Mesendoderm (in vitro differentiated cells): ENCODE measurements at regions not wholly inside any gene's neighbourhood (a gene's known extent, or its start where the extent isn't known, plus 50 kb on each side); places are given as distances from the start of the nearest gene placed in this dataset.
A peak's percentile ranks its signal among the peaks of the same experiment; 100 is the strongest.

Source experiments
- DNase-seq: peaks from one replicate; pipeline ENCODE4 v3.0.0; 2013
- H2AK5ac ChIP-seq: 2 replicates; pipeline ENCODE4 v1.6.1; 2013; ENCODE audit warnings: low read length, inconsistent platforms
- H2BK120ac ChIP-seq: 2 replicates; pipeline ENCODE4 v1.6.1; 2013; ENCODE audit warnings: low read depth, mild to moderate bottlenecking, low read length, moderate library complexity, mixed read lengths
- H2BK15ac ChIP-seq: replicated peaks from 2 replicates; pipeline ENCODE4 v1.6.1; 2013; ENCODE audit warnings: low read depth, mild to moderate bottlenecking, moderate library complexity
- H2BK5ac ChIP-seq: 2 replicates; pipeline ENCODE4 v1.6.1; 2013; ENCODE audit warnings: low read length, inconsistent platforms
- H3K18ac ChIP-seq: 2 replicates; pipeline ENCODE4 v1.6.1; 2013; ENCODE audit warnings: mild to moderate bottlenecking, low read length, mixed read lengths
- H3K23ac ChIP-seq: one replicate; pipeline ENCODE4 v1.6.1; 2013; ENCODE audit warnings: low read length
- H3K27ac ChIP-seq: 2 replicates; pipeline ENCODE4 v1.5.1; 2013; ENCODE audit warnings: low read depth, mild to moderate bottlenecking, inconsistent platforms, low read length, moderate library complexity
- H3K27me3 ChIP-seq: 2 replicates; pipeline ENCODE4 v1.6.1; 2013; ENCODE audit warnings: low read length, control low read depth, mild to moderate bottlenecking, inconsistent platforms; ENCODE audit not compliant: insufficient read depth, poor library complexity
- H3K36me3 ChIP-seq: 2 replicates; pipeline ENCODE4 v1.6.1; 2013; ENCODE audit warnings: low read length, inconsistent platforms; ENCODE audit not compliant: control insufficient read depth, insufficient read depth
- H3K4ac ChIP-seq: one replicate; pipeline ENCODE4 v1.6.1; 2013; ENCODE audit warnings: low read depth, mild to moderate bottlenecking, low read length, moderate library complexity
- H3K4me1 ChIP-seq: 2 replicates; pipeline ENCODE4 v1.6.1; 2013; ENCODE audit warnings: low read depth, low read length, inconsistent platforms; ENCODE audit not compliant: control insufficient read depth
- H3K4me2 ChIP-seq: 2 replicates; pipeline ENCODE4 v1.6.1; 2013; ENCODE audit warnings: low read length
- H3K4me3 ChIP-seq: 2 replicates; pipeline ENCODE4 v1.5.1; 2013; ENCODE audit warnings: mild to moderate bottlenecking, low read length
- H3K56ac ChIP-seq: one replicate; pipeline ENCODE4 v1.6.1; 2013; ENCODE audit warnings: low read length
- H3K79me1 ChIP-seq: 2 replicates; pipeline ENCODE4 v1.6.1; 2013; ENCODE audit warnings: low read length, inconsistent platforms
- H3K79me2 ChIP-seq: 2 replicates; pipeline ENCODE4 v1.6.1; 2013; ENCODE audit warnings: mild to moderate bottlenecking, low read length; ENCODE audit not compliant: control insufficient read depth, insufficient read depth
- H3K9ac ChIP-seq: 2 replicates; pipeline ENCODE4 v1.6.1; 2013; ENCODE audit warnings: low read length, inconsistent platforms
- H4K5ac ChIP-seq: one replicate; pipeline ENCODE4 v1.6.1; 2013; ENCODE audit warnings: low read length
- H4K8ac ChIP-seq: one replicate; pipeline ENCODE4 v1.6.1; 2013; ENCODE audit warnings: low read depth, mild to moderate bottlenecking, control low read depth, low read length, moderate library complexity
- WGBS: extraction: QIAGEN DNeasy Blood & Tissue Kit; methylation state at CpG from one replicate; pipeline ENCODE4 v1.1.7; 2013; ENCODE audit warnings: low lambda C conversion rate, missing lambda C conversion rate; ENCODE audit not compliant: insufficient coverage; ENCODE audit errors: extremely low coverage; 5-methylcytosine and 5-hydroxymethylcytosine counted together

DNA sequence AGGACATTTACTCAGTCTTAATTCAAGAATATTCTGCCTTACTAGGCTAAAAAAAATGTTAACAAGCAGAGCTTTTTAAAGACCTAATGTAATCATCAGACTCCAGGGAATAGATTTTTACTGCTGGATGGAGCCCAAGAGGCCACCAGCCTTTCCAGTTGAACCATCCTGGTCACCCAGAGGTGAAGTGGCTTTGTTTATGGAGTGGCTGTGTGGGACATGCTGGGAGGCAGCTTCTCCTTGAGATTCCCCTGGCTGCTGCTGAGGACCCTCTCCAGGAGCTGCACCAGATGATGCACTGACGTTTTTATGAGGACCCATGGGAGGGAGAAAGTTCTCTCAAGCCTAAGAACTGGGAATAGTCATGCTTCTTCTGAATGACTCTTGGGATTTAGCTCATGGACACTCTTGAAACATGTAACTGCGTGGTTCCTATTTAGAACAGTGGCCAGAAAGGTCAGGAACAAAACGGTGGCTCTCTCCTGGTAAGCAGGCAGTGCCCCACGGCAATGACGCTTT is 205.9 kb upstream of the MIR17HG start:
- H3K18ac ChIP-seq = no peak overlapping the region
- no CpG with 5 or more reads among the region's 5 CpGs for WGBS
- no peak overlapping the region for H3K9ac ChIP-seq
- H4K5ac ChIP-seq = no peak overlapping the region
- H4K8ac ChIP-seq = no peak overlapping the region
- H3K79me1 ChIP-seq = no peaks in the 10 kb centered on the region
- no peaks in the 10 kb centered on the region for H3K79me2 ChIP-seq
- H3K56ac ChIP-seq = no peak overlapping the region
- peaks cover 4% of the 10 kb centered on the region for H3K4me1 ChIP-seq
- H3K27me3 ChIP-seq = no peaks in the 10 kb centered on the region
- no peaks in the 10 kb centered on the region for H3K36me3 ChIP-seq
- no peak overlapping the region for H3K23ac ChIP-seq
- H2BK5ac ChIP-seq = no peak overlapping the region
- H3K27ac ChIP-seq = no peak overlapping the region
- H2AK5ac ChIP-seq = peak overlapping the region; percentile 67
- H3K4me3 ChIP-seq = no peak overlapping the region
- no peak overlapping the region for H2BK120ac ChIP-seq
- DNase-seq = no peak
- H2BK15ac ChIP-seq = no peak overlapping the region
- H3K4me2 ChIP-seq = no peak overlapping the region
- H3K4ac ChIP-seq = no peak overlapping the region

- H3K79me1 ChIP-seq = no peaks in the 10 kb centered on the region
- H2BK5ac ChIP-seq = no peak overlapping the region
- no peak overlapping the region for H2BK120ac ChIP-seq
- H3K4me3 ChIP-seq = no peak overlapping the region
- H3K27me3 ChIP-seq = no peaks in the 10 kb centered on the region
- H3K4ac ChIP-seq = no peak overlapping the region
- no peak overlapping the region for H3K23ac ChIP-seq
- H3K9ac ChIP-seq = no peak overlapping the region
- H4K8ac ChIP-seq = no peak overlapping the region
- no CpG with 5 or more reads among the region's 2 CpGs for WGBS
- H4K5ac ChIP-seq = no peak overlapping the region
- no peak overlapping the region for H3K4me2 ChIP-seq
- H3K27ac ChIP-seq = no peak overlapping the region
- H2AK5ac ChIP-seq = no peak overlapping the region
- H3K4me1 ChIP-seq = peaks cover 4% of the 10 kb centered on the region
- no peaks in the 10 kb centered on the region for H3K79me2 ChIP-seq
- no peak overlapping the region for H3K18ac ChIP-seq
- DNase-seq = no peak
- no peak overlapping the region for H2BK15ac ChIP-seq
- no peak overlapping the region for H3K56ac ChIP-seq
- no peaks in the 10 kb centered on the region for H3K36me3 ChIP-seq
Observed at GRCh38 chr13:91142572-91142971, 204.9 kb upstream of the MIR17HG start.

DNA sequence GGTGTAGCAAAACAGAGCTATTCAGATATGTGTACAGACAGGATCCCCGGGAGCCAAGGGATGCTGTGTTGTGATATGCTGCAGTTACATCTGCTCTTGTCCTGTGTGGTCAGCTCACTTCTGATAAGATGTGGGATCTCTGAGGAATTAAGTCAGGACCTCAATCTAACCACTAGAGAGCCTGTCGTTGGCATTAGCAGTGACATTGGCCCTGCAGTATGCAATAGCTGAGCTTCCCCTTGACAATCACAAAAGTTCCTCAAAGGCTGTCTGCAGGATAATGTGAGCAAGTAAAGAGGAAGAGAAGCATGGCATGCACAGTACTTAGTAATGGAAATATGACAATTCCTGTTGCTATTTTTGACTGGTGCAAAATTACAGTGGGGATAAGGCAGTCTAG is 203.4 kb upstream of the MIR17HG start:
- Histone ChIP-seq H3K4me1 (peaks cover 4% of the 10 kb centered on the region), H3K4me3 (no peak overlapping the region), H3K36me3 (no peaks in the 10 kb centered on the region), H3K27me3 (no peaks in the 10 kb centered on the region), H3K23ac (no peak overlapping the region), H3K27ac (no peak overlapping the region), H3K9ac (no peak overlapping the region), H3K79me1 (no peaks in the 10 kb centered on the region), H2AK5ac (no peak overlapping the region), H3K56ac (no peak overlapping the region), H3K4me2 (no peak overlapping the region), H4K5ac (no peak overlapping the region), H2BK5ac (no peak overlapping the region), H2BK15ac (no peak overlapping the region), H3K4ac (no peak overlapping the region), H3K79me2 (no peaks in the 10 kb centered on the region), H2BK120ac (no peak overlapping the region), H4K8ac (no peak overlapping the region), H3K18ac (no peak overlapping the region)
- WGBS = no CpG with 5 or more reads among the region's 2 CpGs
- DNase-seq = peak; percentile 41

- no CpG with 5 or more reads among the region's 2 CpGs for WGBS
- H3K23ac ChIP-seq = no peak overlapping the region
- H3K4me1 ChIP-seq = peaks cover 4% of the 10 kb centered on the region
- no peaks in the 10 kb centered on the region for H3K79me1 ChIP-seq
- H3K56ac ChIP-seq = no peak overlapping the region
- no peaks in the 10 kb centered on the region for H3K79me2 ChIP-seq
- no peak overlapping the region for H3K4ac ChIP-seq
- no peaks in the 10 kb centered on the region for H3K27me3 ChIP-seq
- H4K8ac ChIP-seq = no peak overlapping the region
- H3K4me2 ChIP-seq = no peak overlapping the region
- no peak overlapping the region for H2BK5ac ChIP-seq
- H3K9ac ChIP-seq = no peak overlapping the region
- H3K4me3 ChIP-seq = no peak overlapping the region
- no peak overlapping the region for H2BK120ac ChIP-seq
- DNase-seq = no peak
- H4K5ac ChIP-seq = no peak overlapping the region
- H2AK5ac ChIP-seq = no peak overlapping the region
- no peak overlapping the region for H3K18ac ChIP-seq
- H3K36me3 ChIP-seq = no peaks in the 10 kb centered on the region
- no peak overlapping the region for H2BK15ac ChIP-seq
- H3K27ac ChIP-seq = no peak overlapping the region
Observed at GRCh38 chr13:91144486-91144885, 203.0 kb upstream of the MIR17HG start.

GRCh38 chr13:91145571-91146205 is 201.8 kb upstream of the MIR17HG start:
- WGBS = no CpG with 5 or more reads among the region's 2 CpGs
- H3K27ac ChIP-seq = no peak overlapping the region

GRCh38 chr13:91146601-91147000 is 200.9 kb upstream of the MIR17HG start:
- WGBS = no CpG with 5 or more reads among the region's 2 CpGs
- Histone ChIP-seq H3K23ac (no peak overlapping the region), H3K79me1 (no peaks in the 10 kb centered on the region), H2BK15ac (no peak overlapping the region), H3K27me3 (no peaks in the 10 kb centered on the region), H2BK5ac (no peak overlapping the region), H4K8ac (no peak overlapping the region), H3K27ac (no peak overlapping the region), H3K9ac (no peak overlapping the region), H3K36me3 (no peaks in the 10 kb centered on the region), H2BK120ac (no peak overlapping the region), H3K4me3 (no peak overlapping the region), H3K79me2 (no peaks in the 10 kb centered on the region), H3K4ac (no peak overlapping the region), H3K4me2 (no peak overlapping the region), H4K5ac (no peak overlapping the region), H3K4me1 (no peaks in the 10 kb centered on the region), H2AK5ac (no peak overlapping the region), H3K18ac (no peak overlapping the region), H3K56ac (no peak overlapping the region)
- no peak for DNase-seq

More at GRCh38 chr13:91145571-91146205, 201.8 kb upstream of the MIR17HG start:
- Histone ChIP-seq H3K4ac (no peak overlapping the region), H3K23ac (no peak overlapping the region), H3K9ac (no peak overlapping the region), H3K4me3 (no peak overlapping the region), H3K4me1 (peaks cover 4% of the 10 kb centered on the region), H3K79me1 (no peaks in the 10 kb centered on the region), H3K18ac (peak overlapping the region; percentile 18), H3K79me2 (no peaks in the 10 kb centered on the region), H2BK15ac (no peak overlapping the region), H2BK5ac (no peak overlapping the region), H2AK5ac (no peak overlapping the region), H3K36me3 (no peaks in the 10 kb centered on the region), H3K27me3 (no peaks in the 10 kb centered on the region), H4K8ac (no peak overlapping the region), H3K56ac (no peak overlapping the region), H4K5ac (no peak overlapping the region), H3K4me2 (no peak overlapping the region), H2BK120ac (no peak overlapping the region)
- DNase-seq = no peak
